Activated CD4-positive, alpha-beta T cell treated with anti-CD3 and anti-CD28 coated beads, Interleukin-2, amount 10 ng/mL, durations not matched to agents 24 days and 14 days (primary cell): ENCODE measurements at regions not wholly inside any gene's neighbourhood (a gene's known extent, or its start where the extent isn't known, plus 50 kb on each side); places are given as distances from the start of the nearest gene placed in this dataset.

ENCODE experiments used
- DNase-seq: peaks from one replicate; pipeline ENCODE4 v3.0.0; 2022
- H3K27ac Mint-ChIP-seq: one replicate; pipeline ENCODE4 v1.8.0; 2022; ENCODE audit warnings: mild to moderate bottlenecking, mixed read lengths
- H3K27me3 Mint-ChIP-seq: one replicate; pipeline ENCODE4 v1.8.0; 2022; ENCODE audit warnings: mixed read lengths
- H3K36me3 Mint-ChIP-seq: one replicate; pipeline ENCODE4 v1.8.0; 2022; ENCODE audit warnings: low read depth, mild to moderate bottlenecking, mixed read lengths
- H3K4me1 Mint-ChIP-seq: one replicate; pipeline ENCODE4 v1.8.0; 2021; ENCODE audit warnings: mixed read lengths
- H3K4me3 Mint-ChIP-seq: one replicate; pipeline ENCODE4 v1.8.0; 2022; ENCODE audit warnings: mild to moderate bottlenecking, moderate library complexity, mixed read lengths
- H3K9me3 Mint-ChIP-seq: one replicate; pipeline ENCODE4 v1.8.0; 2021; ENCODE audit warnings: mixed read lengths
- intact Hi-C: fragments of 100-400 bp; cut with micrococcal nuclease; formaldehyde crosslinking; loops from one replicate; pipeline ENCODE4 v1.15.1; 2023

GRCh38 chr6:63371104-63371715 is 51.4 kb upstream of the LGSN start:
- Mint-ChIP-seq H3K4me3 (no peak overlapping the region), H3K9me3 (peaks cover 3% of the 10 kb centered on the region), H3K36me3 (no peaks in the 10 kb centered on the region), H3K4me1 (no peaks in the 10 kb centered on the region), H3K27me3 (peaks cover 3% of the 10 kb centered on the region), H3K27ac (no peak overlapping the region)
- intact Hi-C loops: no loop called here
- DNase-seq: no peak

- no peak for DNase-seq
- Mint-ChIP-seq H3K27me3 (peaks cover 3% of the 10 kb centered on the region), H3K27ac (no peak overlapping the region), H3K4me3 (no peak overlapping the region), H3K9me3 (peaks cover 3% of the 10 kb centered on the region), H3K36me3 (no peaks in the 10 kb centered on the region), H3K4me1 (no peaks in the 10 kb centered on the region)
- intact Hi-C loops: no loop called here
Observed at GRCh38 chr6:63372951-63373533, 53.3 kb upstream of the LGSN start.

GRCh38 chr6:63389191-63389844 is 69.5 kb upstream of the LGSN start:
- Mint-ChIP-seq H3K27ac (no peak overlapping the region), H3K9me3 (peaks cover 3% of the 10 kb centered on the region), H3K4me1 (no peaks in the 10 kb centered on the region), H3K4me3 (no peak overlapping the region), H3K27me3 (no peaks in the 10 kb centered on the region), H3K36me3 (no peaks in the 10 kb centered on the region)
- intact Hi-C loops: no loop called here
- no peak for DNase-seq

DNA sequence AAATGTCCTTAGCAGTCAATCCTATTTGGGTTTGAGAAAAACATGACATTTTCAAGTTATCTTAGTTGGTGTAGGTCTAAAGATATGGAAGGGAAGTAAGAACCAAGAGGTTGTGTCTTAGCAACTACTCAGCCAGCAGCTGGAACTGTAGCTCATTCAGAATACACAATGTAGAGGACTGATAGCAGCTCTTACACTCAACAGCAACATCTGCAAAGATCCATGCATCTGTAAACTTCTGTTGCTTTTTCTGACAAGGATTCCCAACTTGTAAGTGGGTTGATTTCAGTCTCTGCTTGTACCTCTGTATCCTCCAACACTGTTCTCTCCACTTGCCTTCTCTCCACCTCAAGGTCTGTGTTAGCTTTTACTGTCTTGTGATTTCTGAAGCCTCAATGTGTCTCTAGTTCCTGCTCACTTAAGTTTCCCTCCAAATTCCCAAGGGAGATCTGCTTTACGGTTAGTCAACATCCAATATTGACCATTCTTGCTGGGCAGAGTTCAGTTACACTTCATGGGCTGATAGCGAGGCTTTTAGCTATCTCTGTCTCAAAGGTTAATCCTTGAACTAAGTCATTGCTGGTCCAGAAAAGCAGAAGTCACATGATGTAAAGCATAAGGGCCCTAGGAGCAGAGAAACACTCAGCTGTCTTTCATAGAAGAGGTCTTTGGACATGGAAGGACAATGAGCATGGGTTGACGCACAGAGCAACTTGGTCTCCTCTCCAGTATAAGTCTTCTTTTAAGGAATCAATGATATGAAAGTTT is 71.6 kb upstream of the LGSN start:
- Mint-ChIP-seq H3K4me1 (no peaks in the 10 kb centered on the region), H3K27me3 (no peaks in the 10 kb centered on the region), H3K36me3 (no peaks in the 10 kb centered on the region), H3K4me3 (no peak overlapping the region), H3K27ac (no peak overlapping the region), H3K9me3 (peaks cover 3% of the 10 kb centered on the region)
- intact Hi-C loops: no loop called here
- DNase-seq: no peak

- no peaks in the 10 kb centered on the region for H3K36me3 Mint-ChIP-seq
- peaks cover 3% of the 10 kb centered on the region for H3K9me3 Mint-ChIP-seq
- H3K27ac Mint-ChIP-seq: no peak overlapping the region
- intact Hi-C loops: no loop called here
- H3K4me3 Mint-ChIP-seq: no peak overlapping the region
- no peaks in the 10 kb centered on the region for H3K27me3 Mint-ChIP-seq
- H3K4me1 Mint-ChIP-seq: no peaks in the 10 kb centered on the region
- DNase-seq: no peak
Observed at GRCh38 chr6:63392092-63392724, 72.4 kb upstream of the LGSN start.

DNA sequence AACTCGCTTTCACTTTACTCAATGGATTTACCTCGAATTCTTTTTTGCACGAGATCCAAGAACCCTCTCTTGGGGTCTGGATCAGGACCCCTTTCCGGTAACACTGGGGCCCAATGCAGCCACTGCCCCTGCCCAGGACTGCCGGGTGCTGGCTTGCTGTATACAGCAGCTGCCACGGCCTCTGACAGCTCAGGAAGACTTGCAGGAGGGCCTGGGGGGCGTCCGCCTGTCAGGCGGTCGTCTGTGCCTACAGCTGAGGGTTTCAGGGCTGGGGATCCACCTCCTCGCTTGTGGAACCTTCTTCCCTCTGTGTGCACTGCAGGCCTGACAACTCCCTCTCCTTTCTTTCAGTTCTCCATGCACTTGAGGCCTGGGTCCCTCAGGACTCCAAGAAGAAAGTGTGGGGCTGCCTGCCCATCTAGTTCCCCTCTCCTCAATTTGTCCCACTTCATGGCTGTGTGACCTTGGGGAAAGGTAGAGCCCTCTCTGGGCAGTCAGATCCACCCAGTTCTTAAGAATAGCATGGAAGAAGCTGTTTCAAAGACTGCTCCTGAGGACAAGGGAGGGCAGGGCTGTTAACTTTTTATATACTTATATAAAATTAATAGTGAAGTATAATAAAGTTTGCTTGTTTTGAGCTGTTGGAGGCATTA is 75.0 kb upstream of the LGSN start:
- Mint-ChIP-seq H3K4me1 (no peaks in the 10 kb centered on the region), H3K36me3 (no peaks in the 10 kb centered on the region), H3K27ac (no peak overlapping the region), H3K9me3 (peaks cover 3% of the 10 kb centered on the region), H3K4me3 (no peak overlapping the region), H3K27me3 (no peaks in the 10 kb centered on the region)
- DNase-seq: no peak
- intact Hi-C loops: no loop called here

- H3K4me1 Mint-ChIP-seq: no peaks in the 10 kb centered on the region
- peaks cover 3% of the 10 kb centered on the region for H3K9me3 Mint-ChIP-seq
- no peaks in the 10 kb centered on the region for H3K27me3 Mint-ChIP-seq
- H3K4me3 Mint-ChIP-seq: no peak overlapping the region
- H3K36me3 Mint-ChIP-seq: no peaks in the 10 kb centered on the region
- intact Hi-C loops: no loop called here
- DNase-seq: no peak
- H3K27ac Mint-ChIP-seq: no peak overlapping the region
Observed at GRCh38 chr6:63395381-63395780, 75.6 kb upstream of the LGSN start.

- no peaks in the 10 kb centered on the region for H3K27me3 Mint-ChIP-seq
- intact Hi-C loops: no loop called here
- no peaks in the 10 kb centered on the region for H3K4me1 Mint-ChIP-seq
- H3K4me3 Mint-ChIP-seq: no peak overlapping the region
- H3K27ac Mint-ChIP-seq: no peak overlapping the region
- no peaks in the 10 kb centered on the region for H3K9me3 Mint-ChIP-seq
- no peak for DNase-seq
- H3K36me3 Mint-ChIP-seq: no peaks in the 10 kb centered on the region
Observed at GRCh38 chr6:63403725-63404124, 83.9 kb upstream of the LGSN start.

GRCh38 chr6:63410435-63411426 is 90.9 kb upstream of the LGSN start:
- Mint-ChIP-seq H3K4me1 (no peaks in the 10 kb centered on the region), H3K4me3 (no peak overlapping the region), H3K27me3 (no peaks in the 10 kb centered on the region), H3K27ac (no peak overlapping the region), H3K9me3 (no peaks in the 10 kb centered on the region), H3K36me3 (no peaks in the 10 kb centered on the region)
- no peak for DNase-seq
- intact Hi-C loops: no loop called here

- Mint-ChIP-seq H3K9me3 (peaks cover 3% of the 10 kb centered on the region), H3K27ac (no peak overlapping the region), H3K4me3 (no peak overlapping the region), H3K36me3 (no peaks in the 10 kb centered on the region), H3K27me3 (no peaks in the 10 kb centered on the region), H3K4me1 (peaks cover 2% of the 10 kb centered on the region)
- no peak for DNase-seq
- intact Hi-C loops: no loop called here
Observed at GRCh38 chr6:63415286-63415685, 95.5 kb upstream of the LGSN start.

- Mint-ChIP-seq H3K36me3 (no peaks in the 10 kb centered on the region), H3K9me3 (peaks cover 3% of the 10 kb centered on the region), H3K27me3 (no peaks in the 10 kb centered on the region), H3K4me3 (no peak overlapping the region), H3K4me1 (peaks cover 4% of the 10 kb centered on the region), H3K27ac (no peak overlapping the region)
- intact Hi-C loops: no loop called here
- DNase-seq: no peak
Observed at GRCh38 chr6:63418741-63419140, 99.0 kb upstream of the LGSN start.

DNA sequence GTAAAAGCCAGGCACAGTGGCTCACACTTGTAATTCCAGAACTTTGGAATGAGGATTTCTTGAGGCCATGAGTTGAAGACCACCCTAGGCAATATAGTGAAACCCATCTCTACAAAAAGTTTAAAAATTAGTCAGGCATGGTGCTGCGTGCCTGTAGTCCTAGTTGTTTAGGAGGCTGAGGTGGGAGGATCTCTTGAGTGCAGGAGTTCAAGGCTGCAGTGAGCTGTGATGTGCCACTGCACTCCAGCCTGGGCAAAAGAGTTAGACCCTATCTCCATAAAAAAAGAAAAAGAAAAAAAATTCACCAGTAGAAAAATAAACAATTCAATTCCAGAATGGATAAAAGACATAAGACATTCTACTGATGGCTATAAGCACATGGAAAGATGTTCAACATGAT is 104.9 kb upstream of the LGSN start:
- Mint-ChIP-seq H3K4me1 (peaks cover 4% of the 10 kb centered on the region), H3K9me3 (peaks cover 3% of the 10 kb centered on the region), H3K27me3 (no peaks in the 10 kb centered on the region), H3K27ac (no peak overlapping the region), H3K4me3 (no peak overlapping the region), H3K36me3 (no peaks in the 10 kb centered on the region)
- intact Hi-C loops: no loop called here
- no peak for DNase-seq

- Mint-ChIP-seq H3K36me3 (no peaks in the 10 kb centered on the region), H3K27me3 (no peaks in the 10 kb centered on the region), H3K9me3 (no peaks in the 10 kb centered on the region), H3K4me3 (no peak overlapping the region), H3K27ac (no peak overlapping the region), H3K4me1 (peaks cover under 1% of the 10 kb centered on the region)
- DNase-seq: no peak
- intact Hi-C loops: no loop called here
Observed at GRCh38 chr6:63425493-63425892, 105.7 kb upstream of the LGSN start.
